NB4 (cell line): ENCODE measurements at regions not wholly inside any gene's neighbourhood (a gene's known extent, or its start where the extent isn't known, plus 50 kb on each side); places are given as distances from the start of the nearest gene placed in this dataset.

Experiments
- DNase-seq: peaks from one replicate; pipeline ENCODE4 v3.0.0; 2010; ENCODE audit warnings: low read depth
- H3K4me3 ChIP-seq: one replicate; pipeline ENCODE4 v1.5.1; 2011; ENCODE audit warnings: mild to moderate bottlenecking, low read depth, low read length, moderate library complexity
- CTCF ChIP-seq: IDR thresholded peaks from one replicate; pipeline ENCODE4 v1.5.1; 2012; ENCODE audit warnings: low read depth, low read length
- MAX ChIP-seq: IDR thresholded peaks from 2 replicates; pipeline ENCODE4 v1.6.1; 2011; ENCODE audit warnings: low read depth, low read length
- MYC ChIP-seq: IDR thresholded peaks from 2 replicates; pipeline ENCODE4 v1.6.1; 2011; ENCODE audit warnings: low read depth, low read length
- POLR2A ChIP-seq: IDR thresholded peaks from 2 replicates; pipeline ENCODE4 v1.6.1; 2011; ENCODE audit warnings: mild to moderate bottlenecking; ENCODE audit not compliant: insufficient read length; ENCODE audit errors: extremely low read depth

- TF ChIP-seq CTCF (no peak), MYC (no peak), POLR2A (no peak), MAX (no peak)
- no peak for DNase-seq
- no peak overlapping the region for H3K4me3 ChIP-seq
These were observed 79.2 kb upstream of the INSIG1 start for GRCh38 chr7:155218276-155219153.

GRCh38 chr7:155219154-155219531, 78.5 kb upstream of the INSIG1 start:
- H3K4me3 ChIP-seq: no peak overlapping the region
- no peak for DNase-seq
- TF ChIP-seq MYC (no peak), POLR2A (no peak), MAX (no peak), CTCF (no peak)

GRCh38 chr7:155219947-155220769, 77.5 kb upstream of the INSIG1 start:
- no peak overlapping the region for H3K4me3 ChIP-seq
- no peak for TF ChIP-seq CTCF
- no peak for TF ChIP-seq MYC
- TF ChIP-seq MAX: no peak
- TF ChIP-seq POLR2A: no peak
- no peak for DNase-seq

- DNase-seq: no peak
- no peak overlapping the region for H3K4me3 ChIP-seq
- no peak for TF ChIP-seq MYC
- TF ChIP-seq POLR2A: no peak
- TF ChIP-seq MAX: no peak
- TF ChIP-seq CTCF: no peak
These were observed 76.8 kb upstream of the INSIG1 start for GRCh38 chr7:155220903-155221302.

GRCh38 chr7:155221547-155221946, 76.1 kb upstream of the INSIG1 start:
- DNase-seq: no peak
- TF ChIP-seq MAX: no peak
- TF ChIP-seq CTCF: no peak
- no peak for TF ChIP-seq MYC
- no peak for TF ChIP-seq POLR2A
- H3K4me3 ChIP-seq: no peak overlapping the region
